GM18505 (cell line): ENCODE measurements at regions not wholly inside any gene's neighbourhood (a gene's known extent, or its start where the extent isn't known, plus 50 kb on each side); places are given as distances from the start of the nearest gene placed in this dataset.
"Not testable (repeated sequence)": the region's sequence is repeated elsewhere in the genome, so short reads cannot be mapped to it uniquely, and the experiment has no call there.

Source experiments
- ATAC-seq: cut with Tn5 transposase; IDR thresholded peaks from one replicate; pipeline ENCODE4 v1.9.1; 2021; ENCODE audit not compliant: unreplicated experiment
- POLR2A ChIP-seq: IDR thresholded peaks from 4 replicates; pipeline ENCODE4 v1.6.1; 2011; ENCODE audit warnings: borderline replicate concordance; ENCODE audit not compliant: insufficient read depth, insufficient read length; ENCODE audit errors: extremely low read depth

DNA sequence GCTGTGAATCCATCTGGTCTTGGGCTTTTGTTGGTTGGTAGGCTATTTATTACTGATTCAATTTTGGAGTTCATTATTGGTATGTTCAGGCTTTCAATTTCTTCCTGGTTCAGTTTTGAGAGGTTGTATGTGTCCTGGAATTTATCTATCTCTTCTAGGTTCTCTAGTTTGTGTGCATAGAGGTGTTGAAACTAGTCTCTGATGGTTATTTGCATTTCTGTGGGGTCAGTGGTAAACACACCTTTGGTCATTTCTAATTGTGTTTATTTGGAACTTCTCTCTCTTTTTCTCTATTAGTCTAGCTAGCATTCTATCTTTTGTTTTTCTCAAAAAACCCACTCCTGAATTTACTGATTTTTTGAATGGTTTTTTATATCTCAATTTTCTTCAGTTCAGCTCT, 70.1 kb upstream of the IRAK1BP1 start:
- TF ChIP-seq POLR2A: no peak
- ATAC-seq: no peak

- no peak for ATAC-seq
- TF ChIP-seq POLR2A: no peak
These were observed 67.7 kb upstream of the IRAK1BP1 start for GRCh38 chr6:78799682-78800081.

GRCh38 chr6:78806792-78807191, 60.6 kb upstream of the IRAK1BP1 start:
- not testable (repeated sequence) for ATAC-seq

DNA sequence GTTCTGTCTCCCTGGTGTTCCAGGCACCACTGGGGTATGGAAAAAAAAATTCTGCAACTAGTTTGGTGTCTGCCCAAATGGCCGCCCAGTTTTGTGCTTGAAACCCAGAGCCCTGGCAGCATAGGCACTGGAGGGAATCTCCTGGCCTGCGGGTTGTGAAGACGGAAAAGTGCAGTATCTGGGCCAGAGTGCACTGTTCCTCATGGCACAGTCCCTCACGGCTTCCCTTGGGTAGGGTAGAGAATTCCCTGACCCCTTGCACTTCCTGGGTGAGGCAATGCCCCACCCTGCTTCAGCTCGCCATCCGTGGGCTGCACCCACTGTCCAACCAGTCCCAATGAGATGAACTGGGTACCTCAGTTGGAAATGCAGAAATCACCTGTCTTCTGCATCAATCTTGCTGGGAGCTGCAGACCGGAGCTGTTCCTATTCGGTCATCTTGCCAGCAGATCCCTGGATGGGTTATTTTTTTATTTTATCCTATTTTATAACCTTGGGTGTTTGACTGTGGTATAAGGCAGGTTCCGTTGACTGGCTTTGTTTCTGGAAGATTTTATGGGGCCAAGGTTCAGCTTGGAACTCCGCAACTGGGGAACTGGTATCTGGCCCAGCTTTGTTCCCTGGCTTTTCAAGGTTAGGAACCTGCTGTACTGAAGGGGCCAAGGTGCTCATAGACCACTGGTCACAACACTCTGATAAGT, 59.5 kb upstream of the IRAK1BP1 start:
- not testable (repeated sequence) for ATAC-seq

GRCh38 chr6:78808356-78808891, 58.9 kb upstream of the IRAK1BP1 start:
- no peak for TF ChIP-seq POLR2A
- no peak for ATAC-seq

GRCh38 chr6:78808933-78809332, 58.4 kb upstream of the IRAK1BP1 start:
- no peak for TF ChIP-seq POLR2A
- ATAC-seq: no peak

DNA sequence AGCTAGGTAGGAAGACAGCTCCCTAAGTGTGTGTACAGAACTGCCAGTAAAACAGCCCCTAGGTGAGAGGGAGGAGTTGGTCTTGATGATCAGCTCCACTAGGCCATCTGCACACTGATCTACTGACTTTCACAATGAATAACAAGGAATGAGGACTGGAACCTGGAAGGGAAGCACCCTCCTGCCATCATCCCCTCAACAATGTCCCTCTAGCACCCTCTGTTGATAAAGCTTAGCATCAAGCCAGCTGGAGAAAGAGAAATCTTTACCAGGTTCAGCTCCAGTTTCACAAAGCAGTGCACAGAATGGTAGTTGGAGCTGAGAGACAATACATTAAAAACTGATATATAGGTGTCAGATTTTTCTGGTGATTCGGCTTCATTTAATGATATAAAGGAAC, 57.2 kb upstream of the IRAK1BP1 start:
- no peak for TF ChIP-seq POLR2A
- ATAC-seq: no peak

GRCh38 chr6:78810698-78811097, 56.7 kb upstream of the IRAK1BP1 start:
- no peak for TF ChIP-seq POLR2A
- no peak for ATAC-seq
